ENCODE measurements at regions not wholly inside any gene's neighbourhood (a gene's known extent, or its start where the extent isn't known, plus 50 kb on each side); places are given as distances from the start of the nearest gene placed in this dataset.

DNA sequence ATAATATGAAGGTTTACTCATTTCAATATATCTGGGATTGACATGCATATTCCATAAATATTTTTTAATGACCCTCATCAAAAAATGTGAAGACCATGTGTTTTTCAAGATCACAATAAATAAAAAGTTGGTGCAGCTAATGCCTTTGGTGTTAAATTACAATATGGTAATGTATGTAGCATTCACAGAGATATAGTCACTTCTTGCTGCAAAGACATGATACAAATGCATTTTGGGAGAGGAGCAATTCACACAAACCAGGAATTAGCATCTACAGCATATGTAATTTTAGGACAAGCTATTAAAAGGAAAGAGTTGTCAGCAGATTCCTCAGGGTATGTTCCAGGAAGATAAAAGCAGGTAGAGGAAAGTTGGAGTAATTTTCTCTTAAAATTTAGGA, 734.5 kb upstream of the HTR2C start:
- no peak overlapping the region for H3K27ac Mint-ChIP-seq
- H3K4me1 ChIP-seq (ENCODE audit: insufficient read depth, low read length) = no peaks in the 10 kb centered on the region
- no peaks in the 10 kb centered on the region for H3K9me3 ChIP-seq (ENCODE audit: low read length)
- no peaks in the 10 kb centered on the region for H3K27me3 ChIP-seq (ENCODE audit: insufficient read depth, low read length, poor library complexity, severe bottlenecking)
- H3K27me3 Mint-ChIP-seq = peaks cover 0 to 2% of the 10 kb centered on the region in 2 donors
- POLR2A ChIA-PET = no interaction called here
- CTCF ChIA-PET = no interaction called here
- no peak for DNase-seq
- no peak overlapping the region for H3K4me3 ChIP-seq (ENCODE audit: low read length)
- H3K36me3 Mint-ChIP-seq = no peaks in the 10 kb centered on the region
- no peaks in the 10 kb centered on the region for H3K4me1 Mint-ChIP-seq
- H3K36me3 ChIP-seq (ENCODE audit: insufficient read depth, low read length) = no peaks in the 10 kb centered on the region
- H3K27ac ChIP-seq (ENCODE audit: low read depth, low read length) = no peak overlapping the region
- no peak overlapping the region for H3K4me3 Mint-ChIP-seq
- H3K9me3 Mint-ChIP-seq = peaks cover 0 to 8% (median 0%) of the 10 kb centered on the region in 5 donors

DNA sequence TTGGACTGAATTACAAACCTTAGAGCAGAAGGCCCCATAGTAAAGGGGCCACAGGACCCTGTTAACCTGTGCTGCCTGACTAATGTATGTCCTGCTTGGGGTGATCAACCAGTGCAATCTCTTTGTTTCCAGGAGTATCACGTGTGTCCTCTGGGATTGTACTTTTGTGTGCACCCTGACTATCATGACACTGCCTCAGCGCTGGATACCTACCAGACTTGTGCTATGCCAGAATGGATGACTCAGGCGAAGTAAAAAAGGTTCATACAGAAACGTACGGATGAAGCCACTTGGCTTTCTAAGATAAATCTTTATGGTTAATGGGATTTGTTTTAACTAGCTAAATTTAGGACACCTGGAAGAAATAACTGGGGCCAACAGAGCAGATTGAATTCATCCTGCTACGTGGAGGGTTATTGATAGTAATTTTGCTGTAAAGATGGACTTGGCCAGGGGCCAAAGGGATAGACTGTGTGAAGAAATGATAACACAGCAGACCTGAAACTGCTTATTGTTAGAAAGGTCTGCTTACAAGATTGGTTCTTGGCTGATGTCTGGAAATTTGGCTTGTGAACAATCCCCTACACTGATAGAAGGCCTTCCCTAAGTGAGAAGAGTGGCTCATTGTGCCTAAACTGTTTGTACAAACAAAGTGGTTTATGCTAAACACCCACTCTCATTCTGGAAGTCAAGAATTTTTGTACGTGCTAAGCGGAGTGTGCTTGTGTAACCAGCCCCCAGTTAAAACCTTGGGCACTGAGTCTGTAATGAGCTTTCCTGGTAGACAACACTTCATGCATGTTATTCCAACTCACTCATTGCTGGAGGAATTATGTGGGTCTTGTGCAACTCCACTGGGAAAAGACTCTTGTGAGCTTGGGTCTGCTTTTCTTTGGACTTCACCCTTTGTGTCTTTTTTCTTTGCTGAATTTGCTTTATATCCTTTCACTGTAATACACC, 750.5 kb upstream of the HTR2C start:
- no peak for DNase-seq
- Mint-ChIP-seq H3K27ac (no peak overlapping the region), H3K27me3 (no peaks in the 10 kb centered on the region), H3K4me3 (no peak overlapping the region), H3K9me3 (peaks cover 0 to 5% (median 1%) of the 10 kb centered on the region in 5 donors), H3K36me3 (no peaks in the 10 kb centered on the region), H3K4me1 (no peaks in the 10 kb centered on the region)
- CTCF ChIA-PET = no interaction called here
- Histone ChIP-seq H3K4me3 (ENCODE audit: low read length) (no peak overlapping the region), H3K9me3 (ENCODE audit: low read length) (no peaks in the 10 kb centered on the region), H3K36me3 (ENCODE audit: insufficient read depth, low read length) (no peaks in the 10 kb centered on the region), H3K27me3 (ENCODE audit: insufficient read depth, low read length, poor library complexity, severe bottlenecking) (no peaks in the 10 kb centered on the region), H3K4me1 (ENCODE audit: insufficient read depth, low read length) (no peaks in the 10 kb centered on the region), H3K27ac (ENCODE audit: low read depth, low read length) (no peak overlapping the region)
- POLR2A ChIA-PET = no interaction called here

DNA sequence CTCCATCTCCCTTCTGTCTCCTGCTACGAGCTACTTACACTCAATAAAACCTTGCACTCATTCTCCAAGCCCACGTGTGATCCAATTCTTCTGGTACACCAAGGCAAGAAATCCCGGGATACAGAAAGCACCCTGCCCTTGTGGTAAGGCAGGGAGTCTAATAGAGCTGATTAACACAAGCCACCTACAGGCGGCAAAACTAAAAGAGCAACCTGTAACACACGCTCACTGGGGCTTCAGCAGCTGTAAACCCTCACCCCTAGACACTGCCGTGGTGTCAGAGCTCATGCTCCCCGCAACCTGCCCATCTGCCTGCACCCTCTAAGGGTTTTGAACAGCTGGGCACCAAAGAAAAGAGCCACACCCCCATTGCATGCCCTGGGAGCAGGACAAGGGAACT, 755.4 kb upstream of the HTR2C start:
- peaks cover 0 to 8% (median 3%) of the 10 kb centered on the region in 5 donors for H3K9me3 Mint-ChIP-seq
- H3K36me3 ChIP-seq (ENCODE audit: insufficient read depth, low read length) = no peaks in the 10 kb centered on the region
- no peak overlapping the region for H3K4me3 ChIP-seq (ENCODE audit: low read length)
- H3K27me3 ChIP-seq (ENCODE audit: insufficient read depth, low read length, poor library complexity, severe bottlenecking) = no peaks in the 10 kb centered on the region
- no peak overlapping the region for H3K27ac ChIP-seq (ENCODE audit: low read depth, low read length)
- no peaks in the 10 kb centered on the region for H3K36me3 Mint-ChIP-seq
- no peak overlapping the region for H3K27ac Mint-ChIP-seq
- H3K4me3 Mint-ChIP-seq = no peak overlapping the region
- peaks cover 0 to 4% of the 10 kb centered on the region in 2 donors for H3K27me3 Mint-ChIP-seq
- ChIA-PET CTCF (no interaction called here), POLR2A (no interaction called here)
- no peaks in the 10 kb centered on the region for H3K4me1 Mint-ChIP-seq
- no peaks in the 10 kb centered on the region for H3K4me1 ChIP-seq (ENCODE audit: insufficient read depth, low read length)
- no peaks in the 10 kb centered on the region for H3K9me3 ChIP-seq (ENCODE audit: low read length)
- no peak for DNase-seq

DNA sequence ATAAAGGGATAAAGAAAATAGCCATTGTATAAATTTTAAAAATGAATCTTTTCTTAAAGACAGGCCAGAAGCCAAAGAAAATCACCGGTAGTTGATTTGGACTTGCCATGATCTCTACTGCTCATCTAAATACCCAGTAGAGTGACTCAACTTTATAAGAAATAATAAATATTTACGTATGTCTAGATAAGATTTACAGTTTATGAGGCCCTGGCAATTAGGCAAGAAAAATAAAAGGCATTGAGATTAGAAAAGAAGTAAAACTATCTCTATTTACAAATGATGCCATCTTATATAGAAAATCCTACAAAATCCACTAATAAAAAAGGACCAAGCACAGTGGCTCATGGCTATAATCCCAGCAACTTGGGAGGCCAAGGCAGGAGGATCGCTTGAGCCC, 765.5 kb upstream of the HTR2C start:
- Histone ChIP-seq H3K4me3 (ENCODE audit: low read length) (no peak overlapping the region), H3K36me3 (ENCODE audit: insufficient read depth, low read length) (no peaks in the 10 kb centered on the region), H3K4me1 (ENCODE audit: insufficient read depth, low read length) (no peaks in the 10 kb centered on the region), H3K27ac (ENCODE audit: low read depth, low read length) (no peak overlapping the region), H3K27me3 (ENCODE audit: insufficient read depth, low read length, poor library complexity, severe bottlenecking) (no peaks in the 10 kb centered on the region), H3K9me3 (ENCODE audit: low read length) (no peaks in the 10 kb centered on the region)
- H3K4me3 Mint-ChIP-seq = no peak overlapping the region
- peaks cover 0 to 2% of the 10 kb centered on the region in 2 donors for H3K27me3 Mint-ChIP-seq
- no peaks in the 10 kb centered on the region for H3K36me3 Mint-ChIP-seq
- H3K9me3 Mint-ChIP-seq = peaks cover 0 to 8% (median 3%) of the 10 kb centered on the region in 5 donors
- DNase-seq = no peak
- H3K27ac Mint-ChIP-seq = no peak overlapping the region
- no peaks in the 10 kb centered on the region for H3K4me1 Mint-ChIP-seq
- ChIA-PET CTCF (no interaction called here), POLR2A (no interaction called here)

DNA sequence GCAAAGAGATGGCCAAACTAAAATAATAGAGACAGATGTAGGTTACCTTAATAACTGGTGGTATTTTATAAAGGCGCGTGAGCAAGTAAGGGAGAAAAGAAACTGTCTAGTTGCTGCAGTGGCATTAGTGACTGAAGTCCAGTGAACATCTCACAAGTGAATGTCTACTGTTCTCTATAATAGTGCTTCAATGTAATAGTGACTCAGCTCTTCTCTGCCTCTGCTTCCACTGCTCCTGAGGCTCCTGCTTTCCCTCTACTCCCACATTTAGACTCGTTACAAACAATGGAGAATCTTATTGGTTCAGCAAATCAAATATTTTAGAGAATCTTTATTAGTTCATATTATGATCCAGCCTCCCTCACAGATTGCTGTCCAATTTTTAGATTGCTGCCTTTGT, 779.1 kb upstream of the HTR2C start:
- no peaks in the 10 kb centered on the region for H3K36me3 ChIP-seq (ENCODE audit: insufficient read depth, low read length)
- ChIA-PET CTCF (no interaction called here), POLR2A (no interaction called here)
- no peak overlapping the region for H3K27ac Mint-ChIP-seq
- no peak for DNase-seq
- H3K4me1 Mint-ChIP-seq = no peaks in the 10 kb centered on the region
- no peaks in the 10 kb centered on the region for H3K36me3 Mint-ChIP-seq
- no peaks in the 10 kb centered on the region for H3K9me3 ChIP-seq (ENCODE audit: low read length)
- H3K9me3 Mint-ChIP-seq = peaks cover 0 to 3% (median 0%) of the 10 kb centered on the region in 5 donors
- H3K27ac ChIP-seq (ENCODE audit: low read depth, low read length) = no peak overlapping the region
- H3K27me3 Mint-ChIP-seq = peaks cover 0 to 2% of the 10 kb centered on the region in 2 donors
- H3K4me3 Mint-ChIP-seq = no peak overlapping the region
- H3K4me3 ChIP-seq (ENCODE audit: low read length) = no peak overlapping the region
- no peaks in the 10 kb centered on the region for H3K4me1 ChIP-seq (ENCODE audit: insufficient read depth, low read length)
- H3K27me3 ChIP-seq (ENCODE audit: insufficient read depth, low read length, poor library complexity, severe bottlenecking) = no peaks in the 10 kb centered on the region

DNA sequence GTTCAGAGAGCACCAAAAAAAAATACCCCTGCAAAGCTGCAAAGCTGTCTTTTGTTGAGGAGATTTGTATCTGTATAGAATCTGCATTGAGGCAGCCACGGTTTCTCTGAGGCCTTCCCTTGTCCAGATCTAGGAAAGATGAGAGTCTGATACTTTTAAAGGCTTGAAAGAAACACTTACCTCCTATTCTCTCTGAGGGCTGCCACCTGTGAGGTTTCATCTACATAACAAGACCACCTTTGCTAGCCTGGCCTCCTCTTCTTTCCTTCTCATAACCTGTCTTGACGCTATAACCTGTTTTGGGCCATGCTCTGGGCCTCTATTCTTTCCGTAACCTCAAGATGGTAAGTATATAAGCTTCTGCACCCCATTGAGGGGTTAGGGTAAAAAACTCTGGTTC, 779.6 kb upstream of the HTR2C start:
- ChIA-PET POLR2A (no interaction called here), CTCF (no interaction called here)
- H3K9me3 ChIP-seq (ENCODE audit: low read length) = no peaks in the 10 kb centered on the region
- H3K27me3 ChIP-seq (ENCODE audit: insufficient read depth, low read length, poor library complexity, severe bottlenecking) = no peaks in the 10 kb centered on the region
- H3K27ac Mint-ChIP-seq = no peak overlapping the region
- H3K4me3 ChIP-seq (ENCODE audit: low read length) = no peak overlapping the region
- no peak overlapping the region for H3K4me3 Mint-ChIP-seq
- H3K4me1 Mint-ChIP-seq = no peaks in the 10 kb centered on the region
- peaks cover 0 to 4% of the 10 kb centered on the region in 2 donors for H3K27me3 Mint-ChIP-seq
- no peaks in the 10 kb centered on the region for H3K4me1 ChIP-seq (ENCODE audit: insufficient read depth, low read length)
- DNase-seq = no peak
- H3K36me3 ChIP-seq (ENCODE audit: insufficient read depth, low read length) = no peaks in the 10 kb centered on the region
- no peaks in the 10 kb centered on the region for H3K36me3 Mint-ChIP-seq
- H3K9me3 Mint-ChIP-seq = peaks cover 0 to 3% (median 0%) of the 10 kb centered on the region in 5 donors
- H3K27ac ChIP-seq (ENCODE audit: low read depth, low read length) = no peak overlapping the region

DNA sequence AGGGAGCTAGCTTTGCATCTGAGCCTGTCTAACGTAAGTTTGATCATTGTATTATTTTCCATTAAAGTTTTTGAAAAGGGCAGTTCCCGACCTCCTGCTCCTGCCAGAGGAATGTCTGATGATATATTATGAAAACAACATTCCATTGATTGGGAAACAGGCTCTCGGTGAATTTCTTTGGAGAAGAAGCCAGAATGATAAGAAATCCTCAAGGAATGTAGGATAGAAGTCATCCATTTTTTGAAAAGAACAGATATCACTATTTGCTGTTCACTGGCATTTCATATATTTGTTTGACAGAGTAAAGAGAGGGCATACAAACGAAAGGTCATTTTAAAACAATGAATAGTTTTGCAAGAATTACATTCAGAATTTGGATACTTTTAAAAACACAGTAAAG, 781.0 kb upstream of the HTR2C start:
- no peak for DNase-seq
- Mint-ChIP-seq H3K4me1 (no peaks in the 10 kb centered on the region), H3K36me3 (no peaks in the 10 kb centered on the region), H3K9me3 (peaks cover 0 to 3% (median 0%) of the 10 kb centered on the region in 5 donors), H3K4me3 (no peak overlapping the region), H3K27me3 (peaks cover 0 to 4% of the 10 kb centered on the region in 2 donors), H3K27ac (no peak overlapping the region)
- H3K27ac ChIP-seq (ENCODE audit: low read depth, low read length) = no peak overlapping the region
- POLR2A ChIA-PET = no interaction called here
- no peaks in the 10 kb centered on the region for H3K4me1 ChIP-seq (ENCODE audit: insufficient read depth, low read length)
- no peaks in the 10 kb centered on the region for H3K36me3 ChIP-seq (ENCODE audit: insufficient read depth, low read length)
- no peak overlapping the region for H3K4me3 ChIP-seq (ENCODE audit: low read length)
- H3K9me3 ChIP-seq (ENCODE audit: low read length) = no peaks in the 10 kb centered on the region
- CTCF ChIA-PET = no interaction called here
- H3K27me3 ChIP-seq (ENCODE audit: insufficient read depth, low read length, poor library complexity, severe bottlenecking) = no peaks in the 10 kb centered on the region

DNA sequence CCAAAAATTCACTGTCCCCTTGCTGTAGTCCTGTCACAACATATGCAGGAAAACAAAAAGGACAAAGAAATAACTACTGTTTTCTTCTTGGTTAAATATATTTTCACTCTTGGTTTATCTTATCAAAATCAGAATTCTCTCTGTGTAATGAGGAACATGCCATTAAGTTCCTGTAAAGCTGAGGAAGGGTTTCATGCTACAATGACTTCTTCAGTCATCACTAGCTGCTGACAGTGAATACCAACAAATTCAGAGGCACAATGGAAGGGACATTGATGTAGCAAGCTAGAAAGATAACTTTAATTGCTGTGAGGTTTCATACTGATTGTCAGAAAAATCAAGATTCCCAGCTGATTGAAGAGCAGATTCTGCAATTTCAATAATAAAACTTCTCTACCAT, 782.9 kb upstream of the HTR2C start:
- Histone ChIP-seq H3K27ac (ENCODE audit: low read depth, low read length) (no peak overlapping the region), H3K4me3 (ENCODE audit: low read length) (no peak overlapping the region), H3K4me1 (ENCODE audit: insufficient read depth, low read length) (no peaks in the 10 kb centered on the region), H3K9me3 (ENCODE audit: low read length) (no peaks in the 10 kb centered on the region), H3K27me3 (ENCODE audit: insufficient read depth, low read length, poor library complexity, severe bottlenecking) (no peaks in the 10 kb centered on the region), H3K36me3 (ENCODE audit: insufficient read depth, low read length) (no peaks in the 10 kb centered on the region)
- H3K27ac Mint-ChIP-seq = no peak overlapping the region
- DNase-seq = no peak
- CTCF ChIA-PET = no interaction called here
- H3K27me3 Mint-ChIP-seq = peaks cover 0 to 6% of the 10 kb centered on the region in 2 donors
- POLR2A ChIA-PET = no interaction called here
- no peak overlapping the region for H3K4me3 Mint-ChIP-seq
- H3K36me3 Mint-ChIP-seq = no peaks in the 10 kb centered on the region
- peaks cover 0 to 3% (median 3%) of the 10 kb centered on the region in 5 donors for H3K9me3 Mint-ChIP-seq
- H3K4me1 Mint-ChIP-seq = no peaks in the 10 kb centered on the region
